Liver (tissue), 3 donors: ENCODE measurements at regions not wholly inside any gene's neighbourhood (a gene's known extent, or its start where the extent isn't known, plus 50 kb on each side); places are given as distances from the start of the nearest gene placed in this dataset.

Source experiments
- FOXA2 ChIP-seq: IDR thresholded peaks from 2 replicates; pipeline ENCODE4 v1.6.1; 2016; ENCODE audit warnings: antibody characterized with exemption
- GABPA ChIP-seq, 2 donors: IDR thresholded peaks in 1 of 2; conservative IDR thresholded peaks in 1 of 2; 2 replicates each; pipeline ENCODE4 v1.6.1; 2016; ENCODE audit warnings: antibody characterized with exemption in 2 of 2, mild to moderate bottlenecking in 1 of 2, moderate library complexity in 1 of 2
- JUND ChIP-seq, 2 donors: IDR thresholded peaks; 2 replicates each; pipeline ENCODE4 v1.6.1; 2016; ENCODE audit warnings: antibody characterized with exemption in 2 of 2
- MAX ChIP-seq: IDR thresholded peaks from 2 replicates; pipeline ENCODE4 v1.6.1; 2016; ENCODE audit warnings: antibody characterized with exemption
- RAD21 ChIP-seq, 2 donors: IDR thresholded peaks; 2 replicates each; pipeline ENCODE4 v1.6.1; 2016; ENCODE audit warnings: antibody characterized with exemption in 2 of 2, mild to moderate bottlenecking in 2 of 2
- SP1 ChIP-seq: IDR thresholded peaks from 2 replicates; pipeline ENCODE4 v1.6.1; 2018; ENCODE audit warnings: antibody characterized with exemption, mild to moderate bottlenecking
- YY1 ChIP-seq: IDR thresholded peaks from 2 replicates; pipeline ENCODE4 v1.6.1; 2016; ENCODE audit warnings: antibody characterized with exemption, mild to moderate bottlenecking
- TF ChIP-seq, protein P1 (sequence below): fragments of 150-350 bp; IDR thresholded peaks from 2 replicates; pipeline ENCODE4 v1.5.1; 2017; ENCODE audit warnings: improper control_type of control experiment, low read depth, low read length; ENCODE audit not compliant: missing input control
- donor health status: healthy.
- donor health status: healthy.

- TF ChIP-seq, protein P1, sequence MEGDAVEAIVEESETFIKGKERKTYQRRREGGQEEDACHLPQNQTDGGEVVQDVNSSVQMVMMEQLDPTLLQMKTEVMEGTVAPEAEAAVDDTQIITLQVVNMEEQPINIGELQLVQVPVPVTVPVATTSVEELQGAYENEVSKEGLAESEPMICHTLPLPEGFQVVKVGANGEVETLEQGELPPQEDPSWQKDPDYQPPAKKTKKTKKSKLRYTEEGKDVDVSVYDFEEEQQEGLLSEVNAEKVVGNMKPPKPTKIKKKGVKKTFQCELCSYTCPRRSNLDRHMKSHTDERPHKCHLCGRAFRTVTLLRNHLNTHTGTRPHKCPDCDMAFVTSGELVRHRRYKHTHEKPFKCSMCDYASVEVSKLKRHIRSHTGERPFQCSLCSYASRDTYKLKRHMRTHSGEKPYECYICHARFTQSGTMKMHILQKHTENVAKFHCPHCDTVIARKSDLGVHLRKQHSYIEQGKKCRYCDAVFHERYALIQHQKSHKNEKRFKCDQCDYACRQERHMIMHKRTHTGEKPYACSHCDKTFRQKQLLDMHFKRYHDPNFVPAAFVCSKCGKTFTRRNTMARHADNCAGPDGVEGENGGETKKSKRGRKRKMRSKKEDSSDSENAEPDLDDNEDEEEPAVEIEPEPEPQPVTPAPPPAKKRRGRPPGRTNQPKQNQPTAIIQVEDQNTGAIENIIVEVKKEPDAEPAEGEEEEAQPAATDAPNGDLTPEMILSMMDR, result no peak
- TF ChIP-seq RAD21 (IDR thresholded peaks at IDR 0.05), result no peak
- TF ChIP-seq YY1, result no peak
- TF ChIP-seq SP1, result no peak
- TF ChIP-seq GABPA (IDR thresholded peaks at IDR 0.05 in 1 of 2, conservative IDR thresholded peaks at IDR 0.05 in 1 of 2), result no peak
- TF ChIP-seq JUND (IDR thresholded peaks at IDR 0.05), result no peak
- TF ChIP-seq FOXA2, result no peak
- no peak for TF ChIP-seq MAX
Observed at GRCh38 chr1:67610450-67610849, 74.6 kb upstream of the GADD45A start.
